Lower leg skin (tissue), 4 donors: ENCODE measurements at regions not wholly inside any gene's neighbourhood (a gene's known extent, or its start where the extent isn't known, plus 50 kb on each side); places are given as distances from the start of the nearest gene placed in this dataset.

Experiments used
- DNase-seq, 2 donors: peaks; one replicate each; pipeline ENCODE4 v3.0.0-alpha.2; 2019; ENCODE audit warnings: low spot score in 2 of 2
- H3K4me3 ChIP-seq: fragments of 200-600 bp; sonication (generic); 2 replicates; pipeline ENCODE4 v1.5.1; 2017; ENCODE audit warnings: mild to moderate bottlenecking, low read depth; ENCODE audit not compliant: poor library complexity, severe bottlenecking
- POLR2A ChIP-seq, 2 donors: fragments of 450-650 bp; IDR thresholded peaks; one replicate each; pipeline ENCODE4 v1.6.1; 2016 to 2017; ENCODE audit warnings: antibody characterized with exemption in 2 of 2, mild to moderate bottlenecking in 1 of 2, moderate library complexity in 1 of 2
- WGBS, 2 donors: methylation state at CpG; one replicate each; pipeline ENCODE4 v1.1.5; 2018; 5-methylcytosine and 5-hydroxymethylcytosine counted together
- intact Hi-C: fragments of 100-400 bp; cut with DNase I; formaldehyde crosslinking; loops from one replicate; pipeline ENCODE4 v1.15.0; 2023; ENCODE audit warnings: low total_unique reads
- TF ChIP-seq, protein P1 (sequence below), 3 donors: fragments of 450-650 bp; IDR thresholded peaks; one replicate each; pipeline ENCODE4 v1.5.1; 2016; ENCODE audit warnings: antibody characterized with exemption in 3 of 3, mild to moderate bottlenecking in 3 of 3, moderate library complexity in 2 of 3

- 27 to 56% methylated on average over 1 of the region's 1 CpG for WGBS, 2 donors
- no peak overlapping the region for H3K4me3 ChIP-seq
- intact Hi-C loops = no loop called here
- TF ChIP-seq POLR2A (IDR thresholded peaks at IDR 0.05) = no peak
- TF ChIP-seq, protein P1, sequence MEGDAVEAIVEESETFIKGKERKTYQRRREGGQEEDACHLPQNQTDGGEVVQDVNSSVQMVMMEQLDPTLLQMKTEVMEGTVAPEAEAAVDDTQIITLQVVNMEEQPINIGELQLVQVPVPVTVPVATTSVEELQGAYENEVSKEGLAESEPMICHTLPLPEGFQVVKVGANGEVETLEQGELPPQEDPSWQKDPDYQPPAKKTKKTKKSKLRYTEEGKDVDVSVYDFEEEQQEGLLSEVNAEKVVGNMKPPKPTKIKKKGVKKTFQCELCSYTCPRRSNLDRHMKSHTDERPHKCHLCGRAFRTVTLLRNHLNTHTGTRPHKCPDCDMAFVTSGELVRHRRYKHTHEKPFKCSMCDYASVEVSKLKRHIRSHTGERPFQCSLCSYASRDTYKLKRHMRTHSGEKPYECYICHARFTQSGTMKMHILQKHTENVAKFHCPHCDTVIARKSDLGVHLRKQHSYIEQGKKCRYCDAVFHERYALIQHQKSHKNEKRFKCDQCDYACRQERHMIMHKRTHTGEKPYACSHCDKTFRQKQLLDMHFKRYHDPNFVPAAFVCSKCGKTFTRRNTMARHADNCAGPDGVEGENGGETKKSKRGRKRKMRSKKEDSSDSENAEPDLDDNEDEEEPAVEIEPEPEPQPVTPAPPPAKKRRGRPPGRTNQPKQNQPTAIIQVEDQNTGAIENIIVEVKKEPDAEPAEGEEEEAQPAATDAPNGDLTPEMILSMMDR (IDR thresholded peaks at IDR 0.05) = no peak
- DNase-seq = no peak
Measured at GRCh38 chrX:125762954-125763353, 403.1 kb downstream of the DCAF12L2 start.

DNA sequence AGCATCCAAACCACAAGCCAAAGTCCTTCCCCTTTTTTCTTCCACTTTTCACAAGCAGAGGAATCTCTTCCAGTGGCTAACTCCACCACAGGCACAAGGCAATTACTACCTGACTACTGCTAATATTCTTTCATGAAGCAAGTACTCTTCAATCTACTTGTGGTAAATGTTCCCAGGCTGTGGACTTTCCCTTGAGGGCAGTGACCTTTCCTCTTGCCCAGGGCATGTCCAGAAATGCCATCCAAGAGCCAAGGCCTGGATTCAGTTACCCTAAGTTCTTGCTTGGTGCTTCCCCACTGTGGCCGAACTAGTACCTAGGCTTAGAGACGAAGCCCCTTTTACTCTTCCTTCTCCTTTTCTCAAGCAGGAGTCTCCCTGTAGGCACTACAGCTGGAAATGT, 400.7 kb downstream of the DCAF12L2 start:
- TF ChIP-seq, protein P1 (IDR thresholded peaks at IDR 0.05) = no peak
- TF ChIP-seq POLR2A (IDR thresholded peaks at IDR 0.05) = no peak
- H3K4me3 ChIP-seq = no peak overlapping the region
- DNase-seq = no peak
- 80 to 95% methylated on average over 2 of the region's 2 CpGs for WGBS, 2 donors
- intact Hi-C loops = no loop called here

DNA sequence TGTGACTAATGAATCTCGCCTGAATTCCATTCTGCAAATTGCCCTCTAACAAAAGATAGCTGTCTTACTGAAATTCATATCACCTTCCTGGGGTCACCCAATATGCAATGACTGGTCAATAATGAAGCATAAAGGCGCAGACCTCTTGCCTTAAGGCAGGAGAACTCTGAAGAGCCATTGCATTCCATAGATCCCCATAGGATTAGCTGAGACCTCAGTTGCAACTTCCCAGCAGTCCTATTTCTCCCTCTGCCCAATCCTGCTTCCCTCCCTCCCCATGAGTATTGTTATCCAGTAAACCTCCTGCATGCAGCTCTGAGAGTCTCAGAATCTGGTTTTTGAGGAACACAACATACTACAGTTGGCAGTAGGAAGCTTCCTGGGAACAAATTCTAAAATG, 396.5 kb downstream of the DCAF12L2 start:
- DNase-seq = no peak
- 68 to 83% methylated on average over 2 of the region's 2 CpGs for WGBS, 2 donors
- TF ChIP-seq, protein P1 (IDR thresholded peaks at IDR 0.05) = no peak
- intact Hi-C loops = no loop called here
- H3K4me3 ChIP-seq = no peak overlapping the region

DNA sequence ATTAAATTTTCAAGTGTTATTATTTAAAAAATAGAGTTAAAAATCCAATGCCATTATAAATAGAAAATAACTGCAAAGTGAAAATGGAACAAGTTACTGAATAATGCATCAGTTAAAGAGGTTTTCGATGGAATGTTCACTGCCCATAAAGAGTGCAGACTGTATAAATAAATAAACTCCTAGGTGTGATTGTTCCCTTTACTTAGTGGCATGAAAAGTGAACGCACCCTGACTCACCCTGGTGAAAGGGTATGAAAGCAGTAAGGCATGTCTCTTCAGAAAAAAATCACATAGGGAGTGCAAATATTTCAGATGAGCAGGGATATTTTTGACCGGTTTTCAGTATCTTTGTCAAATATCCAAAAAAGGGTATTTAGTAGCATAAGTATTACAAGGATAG, 387.8 kb downstream of the DCAF12L2 start:
- DNase-seq = no peak
- no peak overlapping the region for H3K4me3 ChIP-seq
- intact Hi-C loops = no loop called here
- WGBS, 2 donors = 68 to 92% methylated on average over 3 of the region's 3 CpGs
- no peak for TF ChIP-seq POLR2A (IDR thresholded peaks at IDR 0.05)
- TF ChIP-seq, protein P1 (IDR thresholded peaks at IDR 0.05) = no peak

DNA sequence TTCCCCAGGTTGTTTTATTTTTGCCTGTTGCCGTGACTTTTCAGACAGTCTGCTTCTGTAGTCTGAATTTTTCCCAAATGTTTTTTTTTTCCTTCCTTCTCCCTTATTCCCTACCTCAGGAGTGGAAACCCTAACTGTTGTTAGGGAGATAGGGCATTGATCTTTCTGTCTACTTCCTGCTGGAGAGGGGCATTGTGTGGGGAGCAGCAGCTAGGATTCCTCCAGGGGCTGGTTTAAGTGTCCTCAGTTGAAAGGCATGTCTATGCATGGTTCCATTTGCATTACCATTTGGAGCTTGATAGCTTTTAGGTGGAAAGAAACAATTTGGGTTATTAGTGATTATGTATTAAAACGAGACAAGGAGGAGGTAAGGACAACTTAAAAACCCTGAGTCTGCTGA, 383.9 kb downstream of the DCAF12L2 start:
- DNase-seq = no peak
- H3K4me3 ChIP-seq = no peak overlapping the region
- TF ChIP-seq, protein P1 (IDR thresholded peaks at IDR 0.05) = no peak
- intact Hi-C loops = no loop called here
- WGBS, 2 donors = 43% methylated on average over 2 of the region's 2 CpGs

- TF ChIP-seq POLR2A (IDR thresholded peaks at IDR 0.05) = no peak
- TF ChIP-seq, protein P1 (IDR thresholded peaks at IDR 0.05) = no peak
- H3K4me3 ChIP-seq = no peak overlapping the region
- no peak for DNase-seq
- 27 to 50% methylated on average over 1 to 2 of the region's 2 CpGs for WGBS, 2 donors
- intact Hi-C loops = no loop called here
Measured at GRCh38 chrX:125786316-125786715, 379.8 kb downstream of the DCAF12L2 start.
